ENCODE measurements at regions not wholly inside any gene's neighbourhood (a gene's known extent, or its start where the extent isn't known, plus 50 kb on each side); places are given as distances from the start of the nearest gene placed in this dataset.

DNA sequence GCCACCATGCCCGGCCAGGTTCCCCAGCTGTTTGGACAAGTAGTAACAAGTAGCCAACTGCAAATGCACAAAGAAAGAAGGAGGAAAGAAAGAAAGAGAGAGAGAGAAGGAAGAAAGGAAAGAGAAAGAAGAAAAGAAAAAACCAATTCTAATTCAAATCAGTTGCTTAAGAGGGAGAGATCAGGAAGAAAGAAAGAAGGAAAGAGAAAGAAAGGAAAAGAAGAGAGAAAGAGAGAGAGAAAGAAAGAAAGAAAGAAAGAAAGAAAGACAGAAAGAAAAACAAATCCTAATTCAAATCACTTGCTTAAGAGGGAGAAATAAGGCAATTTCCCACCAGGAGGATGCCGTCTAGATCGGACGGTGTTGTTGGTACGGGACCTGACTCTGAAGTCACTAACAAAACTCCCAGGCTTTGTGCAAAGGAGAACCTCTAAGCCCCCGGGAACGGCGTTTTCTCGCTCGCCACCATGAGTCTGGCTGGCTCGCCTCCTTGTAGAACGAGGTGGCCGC is 95.5 kb upstream of the PPP2R3B start:
- Histone ChIP-seq H3K4me3 (no peak overlapping the region), H3K9me3 (no peaks in the 10 kb centered on the region), H3K4me1 (no peaks in the 10 kb centered on the region), H3K27ac (no peak overlapping the region), H3K27me3 (no peaks in the 10 kb centered on the region), H3K36me3 (no peaks in the 10 kb centered on the region)
- TF ChIP-seq CTCF (IDR thresholded peaks at IDR 0.05) (no peak), POLR2A (IDR thresholded peaks at IDR 0.05) (no peak)
- DNase-seq = no peak

GRCh38 chrX:482702-483203 is 96.0 kb upstream of the PPP2R3B start:
- no peaks in the 10 kb centered on the region for H3K27me3 ChIP-seq
- no peaks in the 10 kb centered on the region for H3K4me1 ChIP-seq
- TF ChIP-seq POLR2A (IDR thresholded peaks at IDR 0.05) (no peak), CTCF (IDR thresholded peaks at IDR 0.05) (no peak)
- no peaks in the 10 kb centered on the region for H3K36me3 ChIP-seq
- no peaks in the 10 kb centered on the region for H3K9me3 ChIP-seq
- no peak overlapping the region for H3K27ac ChIP-seq
- DNase-seq = no peak
- no peak overlapping the region for H3K4me3 ChIP-seq

DNA sequence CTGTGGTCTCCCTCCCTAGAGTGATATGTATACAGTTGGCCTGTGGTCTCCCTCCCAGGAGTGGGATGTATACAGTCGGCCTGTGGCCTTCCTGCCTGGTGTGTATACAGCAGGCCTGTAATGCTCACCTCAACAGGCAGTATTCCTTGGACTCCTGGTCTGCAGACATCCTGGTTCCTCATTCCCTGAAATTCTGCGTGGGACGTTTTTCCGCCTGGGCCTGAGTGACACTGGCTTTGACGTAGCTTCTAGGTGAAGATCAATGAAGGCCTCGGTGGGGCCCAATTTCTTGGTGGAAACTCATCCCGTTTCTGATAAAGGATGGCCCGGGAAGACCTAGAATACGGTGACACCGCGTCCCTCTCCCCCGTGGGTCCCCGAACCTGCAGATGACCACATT is 98.7 kb upstream of the PPP2R3B start:
- H3K27ac ChIP-seq = no peak overlapping the region
- DNase-seq = no peak
- H3K27me3 ChIP-seq = no peaks in the 10 kb centered on the region
- H3K4me1 ChIP-seq = no peaks in the 10 kb centered on the region
- no peaks in the 10 kb centered on the region for H3K9me3 ChIP-seq
- no peaks in the 10 kb centered on the region for H3K36me3 ChIP-seq
- TF ChIP-seq CTCF (IDR thresholded peaks at IDR 0.05) (no peak), POLR2A (IDR thresholded peaks at IDR 0.05) (no peak)
- H3K4me3 ChIP-seq = no peak overlapping the region

- H3K27ac ChIP-seq = no peak overlapping the region
- TF ChIP-seq CTCF (IDR thresholded peaks at IDR 0.05) = no peak
- no peak for TF ChIP-seq POLR2A (IDR thresholded peaks at IDR 0.05)
- no peak for DNase-seq
- H3K36me3 ChIP-seq = no peaks in the 10 kb centered on the region
- H3K27me3 ChIP-seq = no peaks in the 10 kb centered on the region
- H3K4me1 ChIP-seq = no peaks in the 10 kb centered on the region
- H3K9me3 ChIP-seq = no peaks in the 10 kb centered on the region
- no peak overlapping the region for H3K4me3 ChIP-seq
Measured at GRCh38 chrX:486325-486724, 99.6 kb upstream of the PPP2R3B start.

- no peak overlapping the region for H3K27ac ChIP-seq
- TF ChIP-seq CTCF (IDR thresholded peaks at IDR 0.05) (no peak), POLR2A (IDR thresholded peaks at IDR 0.05) (no peak)
- H3K27me3 ChIP-seq = no peaks in the 10 kb centered on the region
- no peak overlapping the region for H3K4me3 ChIP-seq
- no peaks in the 10 kb centered on the region for H3K36me3 ChIP-seq
- no peaks in the 10 kb centered on the region for H3K4me1 ChIP-seq
- no peak for DNase-seq
- H3K9me3 ChIP-seq = no peaks in the 10 kb centered on the region
Measured at GRCh38 chrX:487836-488235, 101.1 kb upstream of the PPP2R3B start.

GRCh38 chrX:489820-490219 is 103.1 kb upstream of the PPP2R3B start:
- H3K27me3 ChIP-seq = no peaks in the 10 kb centered on the region
- H3K36me3 ChIP-seq = no peaks in the 10 kb centered on the region
- H3K9me3 ChIP-seq = no peaks in the 10 kb centered on the region
- no peaks in the 10 kb centered on the region for H3K4me1 ChIP-seq
- no peak overlapping the region for H3K4me3 ChIP-seq
- DNase-seq = no peak
- TF ChIP-seq CTCF (IDR thresholded peaks at IDR 0.05) = no peak
- TF ChIP-seq POLR2A (IDR thresholded peaks at IDR 0.05) = no peak
- no peak overlapping the region for H3K27ac ChIP-seq

Measured in Peyer's patch (tissue), 4 donors.